C4-2B (cell line): ENCODE measurements at regions not wholly inside any gene's neighbourhood (a gene's known extent, or its start where the extent isn't known, plus 50 kb on each side); places are given as distances from the start of the nearest gene placed in this dataset.

Experiments used
- ZFX ChIP-seq: fragments of 450-650 bp; IDR thresholded peaks from 2 replicates; pipeline ENCODE4 v1.6.1; 2017
- TF ChIP-seq, protein P1 (sequence below): fragments of 450-650 bp; conservative IDR thresholded peaks from 2 replicates; pipeline ENCODE4 v1.5.1; 2017; ENCODE audit warnings: mild to moderate bottlenecking

DNA sequence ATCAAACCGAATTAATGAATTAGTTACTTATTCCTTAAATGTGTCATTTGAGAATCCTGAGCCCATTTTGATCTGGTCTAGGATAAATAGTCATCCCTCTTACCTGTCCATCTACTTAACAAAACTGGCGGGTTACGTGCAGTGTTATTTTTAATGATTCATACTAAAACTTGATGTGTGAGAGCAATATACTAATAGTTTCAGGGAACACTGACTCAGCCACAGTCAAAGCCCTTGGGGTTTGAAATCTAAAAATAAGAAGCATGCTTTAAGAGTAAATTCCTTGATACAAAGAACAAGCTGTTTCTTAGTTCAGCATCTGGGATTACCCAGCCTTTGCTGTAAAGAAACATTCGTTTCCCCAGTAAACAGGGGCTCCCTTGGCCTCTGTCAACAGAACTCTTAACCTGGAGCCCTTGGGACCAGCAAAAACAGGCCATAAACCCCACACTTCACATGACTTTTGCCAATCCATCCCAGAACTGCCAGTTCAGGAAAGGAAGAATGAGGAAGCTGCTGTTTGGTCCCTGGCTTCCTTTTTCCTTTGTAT lies 370.6 kb upstream of the IGFBP3 start:
- TF ChIP-seq, protein P1, sequence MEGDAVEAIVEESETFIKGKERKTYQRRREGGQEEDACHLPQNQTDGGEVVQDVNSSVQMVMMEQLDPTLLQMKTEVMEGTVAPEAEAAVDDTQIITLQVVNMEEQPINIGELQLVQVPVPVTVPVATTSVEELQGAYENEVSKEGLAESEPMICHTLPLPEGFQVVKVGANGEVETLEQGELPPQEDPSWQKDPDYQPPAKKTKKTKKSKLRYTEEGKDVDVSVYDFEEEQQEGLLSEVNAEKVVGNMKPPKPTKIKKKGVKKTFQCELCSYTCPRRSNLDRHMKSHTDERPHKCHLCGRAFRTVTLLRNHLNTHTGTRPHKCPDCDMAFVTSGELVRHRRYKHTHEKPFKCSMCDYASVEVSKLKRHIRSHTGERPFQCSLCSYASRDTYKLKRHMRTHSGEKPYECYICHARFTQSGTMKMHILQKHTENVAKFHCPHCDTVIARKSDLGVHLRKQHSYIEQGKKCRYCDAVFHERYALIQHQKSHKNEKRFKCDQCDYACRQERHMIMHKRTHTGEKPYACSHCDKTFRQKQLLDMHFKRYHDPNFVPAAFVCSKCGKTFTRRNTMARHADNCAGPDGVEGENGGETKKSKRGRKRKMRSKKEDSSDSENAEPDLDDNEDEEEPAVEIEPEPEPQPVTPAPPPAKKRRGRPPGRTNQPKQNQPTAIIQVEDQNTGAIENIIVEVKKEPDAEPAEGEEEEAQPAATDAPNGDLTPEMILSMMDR = no peak
- no peak for TF ChIP-seq ZFX
